ENCODE measurements at regions not wholly inside any gene's neighbourhood (a gene's known extent, or its start where the extent isn't known, plus 50 kb on each side); places are given as distances from the start of the nearest gene placed in this dataset.
"Not testable (repeated sequence)": the region's sequence is repeated elsewhere in the genome, so short reads cannot be mapped to it uniquely, and the experiment has no call there.

GRCh38 chrX:65586491-65586890 lies 51.9 kb upstream of the LAS1L start:
- H2AFZ ChIP-seq (ENCODE audit: low read depth, low read length, severe bottlenecking) = no peak overlapping the region
- H3K9me3 ChIP-seq (ENCODE audit: insufficient read depth, low read length) = no peaks in the 10 kb centered on the region
- H3K9ac ChIP-seq (ENCODE audit: low read length) = no peak overlapping the region
- H3K36me3 ChIP-seq (ENCODE audit: low read length) = no peaks in the 10 kb centered on the region
- no peaks in the 10 kb centered on the region for H3F3A ChIP-seq (ENCODE audit: insufficient read depth)
- TF ChIP-seq, protein P1, sequence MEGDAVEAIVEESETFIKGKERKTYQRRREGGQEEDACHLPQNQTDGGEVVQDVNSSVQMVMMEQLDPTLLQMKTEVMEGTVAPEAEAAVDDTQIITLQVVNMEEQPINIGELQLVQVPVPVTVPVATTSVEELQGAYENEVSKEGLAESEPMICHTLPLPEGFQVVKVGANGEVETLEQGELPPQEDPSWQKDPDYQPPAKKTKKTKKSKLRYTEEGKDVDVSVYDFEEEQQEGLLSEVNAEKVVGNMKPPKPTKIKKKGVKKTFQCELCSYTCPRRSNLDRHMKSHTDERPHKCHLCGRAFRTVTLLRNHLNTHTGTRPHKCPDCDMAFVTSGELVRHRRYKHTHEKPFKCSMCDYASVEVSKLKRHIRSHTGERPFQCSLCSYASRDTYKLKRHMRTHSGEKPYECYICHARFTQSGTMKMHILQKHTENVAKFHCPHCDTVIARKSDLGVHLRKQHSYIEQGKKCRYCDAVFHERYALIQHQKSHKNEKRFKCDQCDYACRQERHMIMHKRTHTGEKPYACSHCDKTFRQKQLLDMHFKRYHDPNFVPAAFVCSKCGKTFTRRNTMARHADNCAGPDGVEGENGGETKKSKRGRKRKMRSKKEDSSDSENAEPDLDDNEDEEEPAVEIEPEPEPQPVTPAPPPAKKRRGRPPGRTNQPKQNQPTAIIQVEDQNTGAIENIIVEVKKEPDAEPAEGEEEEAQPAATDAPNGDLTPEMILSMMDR (IDR thresholded peaks at IDR 0.05; ENCODE audit: insufficient read depth, low read length, poor library complexity, severe bottlenecking) = no peak
- TF ChIP-seq EZH2phosphoT487 (conservative IDR thresholded peaks at IDR 0.05; ENCODE audit: low read length) = no peak
- H3K9me2 ChIP-seq (replicated peaks; ENCODE audit: insufficient read depth, low read length) = no peaks in the 10 kb centered on the region
- H3K27me3 ChIP-seq (ENCODE audit: low read length) = no peaks in the 10 kb centered on the region
- H3K4me2 ChIP-seq (ENCODE audit: low read depth, low read length, poor library complexity, severe bottlenecking) = no peak overlapping the region
- H4K20me1 ChIP-seq (ENCODE audit: low read depth, low read length) = no peaks in the 10 kb centered on the region
- no peak overlapping the region for H3K4me3 ChIP-seq (ENCODE audit: insufficient read depth, low read length, poor library complexity, severe bottlenecking)
- H3K79me2 ChIP-seq (ENCODE audit: insufficient read depth, low read length) = no peaks in the 10 kb centered on the region
- no peak overlapping the region for H3K27ac ChIP-seq (ENCODE audit: low read depth, low read length)

DNA sequence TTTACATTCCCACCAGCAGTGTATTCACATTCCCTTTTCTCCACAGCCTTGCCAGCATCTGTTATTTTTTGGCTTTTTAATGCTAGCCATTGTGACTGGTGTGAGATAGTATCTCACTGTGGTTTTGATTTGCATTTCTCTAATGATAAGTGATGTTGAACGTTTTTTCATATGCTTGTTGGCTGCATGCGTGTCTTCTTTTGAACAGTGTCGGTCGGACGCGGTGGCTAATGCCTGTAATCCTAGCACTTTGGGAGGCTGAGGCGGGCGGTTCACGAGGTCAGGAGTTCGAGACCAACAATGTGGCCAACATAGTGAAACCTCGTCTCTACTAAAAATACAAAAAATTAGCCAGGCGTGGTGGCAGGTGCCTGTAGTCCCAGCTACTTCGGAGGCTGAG lies 50.6 kb upstream of the LAS1L start:
- H3K9ac ChIP-seq (ENCODE audit: low read length); H3F3A ChIP-seq (ENCODE audit: insufficient read depth); H3K27me3 ChIP-seq (ENCODE audit: low read length); H3K79me2 ChIP-seq (ENCODE audit: insufficient read depth, low read length); H3K4me3 ChIP-seq (ENCODE audit: insufficient read depth, low read length, poor library complexity, severe bottlenecking); H3K9me2 ChIP-seq (replicated peaks; ENCODE audit: insufficient read depth, low read length); H4K20me1 ChIP-seq (ENCODE audit: low read depth, low read length); H3K27ac ChIP-seq (ENCODE audit: low read depth, low read length); H3K4me2 ChIP-seq (ENCODE audit: low read depth, low read length, poor library complexity, severe bottlenecking); H2AFZ ChIP-seq (ENCODE audit: low read depth, low read length, severe bottlenecking); H3K36me3 ChIP-seq (ENCODE audit: low read length); H3K9me3 ChIP-seq (ENCODE audit: insufficient read depth, low read length): not testable (repeated sequence)
